Posterior vena cava (tissue), 2 donors: ENCODE measurements at regions not wholly inside any gene's neighbourhood (a gene's known extent, or its start where the extent isn't known, plus 50 kb on each side); places are given as distances from the start of the nearest gene placed in this dataset.
"Not testable (repeated sequence)": the region's sequence is repeated elsewhere in the genome, so short reads cannot be mapped to it uniquely, and the experiment has no call there.

Experiments
- DNase-seq: peaks from one replicate; pipeline ENCODE4 v3.0.0-alpha.2; 2020; ENCODE audit warnings: low spot score
- intact Hi-C, 2 donors: fragments of 100-400 bp; cut with DNase I; formaldehyde crosslinking; loops; one replicate each; pipeline versions ENCODE4 v1.14.1 to v1.14.2; 2022 to 2023
- donor health status: DM: yes; HTN: yes; CAD: no.
- donor health status: DM: yes; HTN: yes; CAD: no.

- intact Hi-C loops: no loop called here
- DNase-seq: no peak
Observed at GRCh38 chr7:145212050-145212449, 376.2 kb upstream of the TPK1 start.

GRCh38 chr7:145211211-145211610, 375.4 kb upstream of the TPK1 start:
- no peak for DNase-seq
- intact Hi-C loops: no loop called here

GRCh38 chr7:145193951-145194350, 358.1 kb upstream of the TPK1 start:
- intact Hi-C loops: no loop called here
- no peak for DNase-seq

- intact Hi-C loops: no loop called here
- no peak for DNase-seq
Observed at GRCh38 chr7:145184956-145185355, 349.1 kb upstream of the TPK1 start.

GRCh38 chr7:145183069-145183468, 347.2 kb upstream of the TPK1 start:
- no peak for DNase-seq
- intact Hi-C loops: no loop called here

GRCh38 chr7:145175366-145175765, 339.5 kb upstream of the TPK1 start:
- DNase-seq: no peak
- intact Hi-C loops: no loop called here

- DNase-seq: no peak
- intact Hi-C loops: no loop called here
Observed at GRCh38 chr7:145169908-145170307, 334.1 kb upstream of the TPK1 start.

- no peak for DNase-seq
- intact Hi-C loops: no loop called here
Observed at GRCh38 chr7:145168879-145169278, 333.0 kb upstream of the TPK1 start.

- no peak for DNase-seq
- intact Hi-C loops: no loop called here
Observed at GRCh38 chr7:145168427-145168826, 332.6 kb upstream of the TPK1 start.

GRCh38 chr7:145156834-145157233, 321.0 kb upstream of the TPK1 start:
- intact Hi-C loops: no loop called here
- no peak for DNase-seq

- no peak for DNase-seq
- intact Hi-C loops: no loop called here
Observed at GRCh38 chr7:145152589-145152988, 316.7 kb upstream of the TPK1 start.

- DNase-seq: no peak
- intact Hi-C loops: no loop called here
Observed at GRCh38 chr7:145151676-145152075, 315.8 kb upstream of the TPK1 start.

- no peak for DNase-seq
- intact Hi-C loops: no loop called here
Observed at GRCh38 chr7:145147865-145148264, 312.0 kb upstream of the TPK1 start.

- no peak for DNase-seq
- intact Hi-C loops: no loop called here
Observed at GRCh38 chr7:145143685-145144084, 307.8 kb upstream of the TPK1 start.

GRCh38 chr7:145134377-145134776, 298.5 kb upstream of the TPK1 start:
- DNase-seq: no peak
- intact Hi-C loops: no loop called here

GRCh38 chr7:145123502-145123901, 287.6 kb upstream of the TPK1 start:
- DNase-seq: no peak
- intact Hi-C loops: no loop called here

- intact Hi-C loops: no loop called here
- DNase-seq: no peak
Observed at GRCh38 chr7:145106001-145106400, 270.1 kb upstream of the TPK1 start.

- intact Hi-C loops: no loop called here
- no peak for DNase-seq
Observed at GRCh38 chr7:145105561-145105960, 269.7 kb upstream of the TPK1 start.

GRCh38 chr7:145104400-145104799, 268.5 kb upstream of the TPK1 start:
- no peak for DNase-seq
- intact Hi-C loops: no loop called here

- intact Hi-C loops, DNase-seq: not testable (repeated sequence)
Observed at GRCh38 chr7:145102199-145102598, 266.3 kb upstream of the TPK1 start.

GRCh38 chr7:145092766-145093165, 256.9 kb upstream of the TPK1 start:
- intact Hi-C loops: no loop called here
- DNase-seq: no peak

GRCh38 chr7:145088111-145088745, 252.4 kb upstream of the TPK1 start:
- intact Hi-C loops: no loop called here

More at GRCh38 chr7:145088111-145088745, 252.4 kb upstream of the TPK1 start:
- no peak for DNase-seq
